ENCODE measurements at regions not wholly inside any gene's neighbourhood (a gene's known extent, or its start where the extent isn't known, plus 50 kb on each side); places are given as distances from the start of the nearest gene placed in this dataset.

DNA sequence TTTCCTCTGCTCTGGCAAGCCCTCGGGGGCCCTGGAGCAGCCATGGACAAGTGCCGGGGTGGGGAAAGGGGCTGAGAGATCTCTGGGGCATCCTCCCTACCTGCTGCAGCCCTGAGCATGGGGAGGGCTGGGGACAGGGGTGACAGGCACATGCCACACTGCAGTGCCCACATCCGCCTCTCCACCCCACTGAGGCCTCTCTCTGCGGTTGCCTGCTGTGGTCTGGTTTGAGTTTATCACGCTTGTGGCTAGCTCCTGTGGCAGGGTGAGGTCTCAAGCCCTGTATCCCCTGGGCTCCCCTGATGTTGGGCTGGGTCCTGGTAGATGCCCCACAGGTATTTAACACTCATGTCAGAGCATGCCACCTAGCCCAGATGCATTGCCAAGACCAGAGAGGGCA lies 52.9 kb upstream of the MLN start:
- H2AFZ ChIP-seq (ENCODE audit: low read length, unreplicated experiment): no peak overlapping the region
- H3K27ac ChIP-seq (ENCODE audit: low read depth, low read length): no peak overlapping the region
- no peaks in the 10 kb centered on the region for H3K36me3 ChIP-seq (ENCODE audit: insufficient read depth, low read length)
- H3K27me3 ChIP-seq (ENCODE audit: insufficient read depth, low read length): no peaks in the 10 kb centered on the region; the same call in 1 of the 2 replicates
- no peak overlapping the region for H3K4me3 ChIP-seq (ENCODE audit: low read depth, low read length)
- peaks cover 22% of the 10 kb centered on the region for H3K4me1 ChIP-seq (ENCODE audit: control insufficient read depth, insufficient read depth, low read length, unreplicated experiment)
- H3K79me2 ChIP-seq (ENCODE audit: control insufficient read depth, insufficient read depth, low read length, unreplicated experiment): no peaks in the 10 kb centered on the region

GRCh38 chr6:33856031-33856590 lies 52.3 kb upstream of the MLN start:
- Histone ChIP-seq H3K4me1 (ENCODE audit: control insufficient read depth, insufficient read depth, low read length, unreplicated experiment) (peaks cover 22% of the 10 kb centered on the region), H3K79me2 (ENCODE audit: control insufficient read depth, insufficient read depth, low read length, unreplicated experiment) (no peaks in the 10 kb centered on the region), H3K27ac (ENCODE audit: low read depth, low read length) (no peak overlapping the region), H3K36me3 (ENCODE audit: insufficient read depth, low read length) (no peaks in the 10 kb centered on the region), H2AFZ (ENCODE audit: low read length, unreplicated experiment) (no peak overlapping the region), H3K4me3 (ENCODE audit: low read depth, low read length) (no peak overlapping the region), H3K27me3 (ENCODE audit: insufficient read depth, low read length) (no peaks in the 10 kb centered on the region; the same call in 1 of the 2 replicates)

GRCh38 chr6:33854572-33855030 lies 50.8 kb upstream of the MLN start:
- Histone ChIP-seq H3K36me3 (ENCODE audit: insufficient read depth, low read length) (no peaks in the 10 kb centered on the region), H3K4me3 (ENCODE audit: low read depth, low read length) (no peak overlapping the region), H3K27ac (ENCODE audit: low read depth, low read length) (no peak overlapping the region), H3K4me1 (ENCODE audit: control insufficient read depth, insufficient read depth, low read length, unreplicated experiment) (peaks cover 19% of the 10 kb centered on the region), H3K27me3 (ENCODE audit: insufficient read depth, low read length) (no peaks in the 10 kb centered on the region), H2AFZ (ENCODE audit: low read length, unreplicated experiment) (no peak overlapping the region), H3K79me2 (ENCODE audit: control insufficient read depth, insufficient read depth, low read length, unreplicated experiment) (no peaks in the 10 kb centered on the region)

DNA sequence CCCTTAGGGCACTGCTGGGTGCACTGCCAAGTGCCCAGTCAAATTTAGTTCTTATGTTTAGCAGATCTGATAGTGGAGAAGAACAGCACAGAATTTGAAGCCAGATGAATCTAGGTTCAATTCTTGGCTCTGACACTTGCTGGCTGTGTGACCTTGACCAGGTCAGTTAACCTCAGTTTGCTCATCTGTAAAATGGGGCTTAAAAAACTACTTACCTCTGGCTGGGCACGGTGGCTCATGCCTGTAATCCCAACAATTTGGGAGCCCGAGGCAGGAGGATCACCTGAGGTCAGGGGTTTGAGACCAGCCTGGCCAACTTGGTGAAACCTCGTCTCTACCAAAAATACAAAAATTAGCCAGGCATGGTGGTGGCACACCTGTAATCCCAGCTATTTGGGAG lies 49.9 kb upstream of the MLN start:
- peaks cover 19% of the 10 kb centered on the region for H3K4me1 ChIP-seq (ENCODE audit: control insufficient read depth, insufficient read depth, low read length, unreplicated experiment)
- H3K27ac ChIP-seq (ENCODE audit: low read depth, low read length): no peak overlapping the region
- no peaks in the 10 kb centered on the region for H3K79me2 ChIP-seq (ENCODE audit: control insufficient read depth, insufficient read depth, low read length, unreplicated experiment)
- no peak overlapping the region for H2AFZ ChIP-seq (ENCODE audit: low read length, unreplicated experiment)
- H3K36me3 ChIP-seq (ENCODE audit: insufficient read depth, low read length): no peaks in the 10 kb centered on the region
- no peak overlapping the region for H3K4me3 ChIP-seq (ENCODE audit: low read depth, low read length)
- H3K27me3 ChIP-seq (ENCODE audit: insufficient read depth, low read length): no peaks in the 10 kb centered on the region

All from ACC112 (cell line).